ENCODE measurements at regions not wholly inside any gene's neighbourhood (a gene's known extent, or its start where the extent isn't known, plus 50 kb on each side); places are given as distances from the start of the nearest gene placed in this dataset.

DNA sequence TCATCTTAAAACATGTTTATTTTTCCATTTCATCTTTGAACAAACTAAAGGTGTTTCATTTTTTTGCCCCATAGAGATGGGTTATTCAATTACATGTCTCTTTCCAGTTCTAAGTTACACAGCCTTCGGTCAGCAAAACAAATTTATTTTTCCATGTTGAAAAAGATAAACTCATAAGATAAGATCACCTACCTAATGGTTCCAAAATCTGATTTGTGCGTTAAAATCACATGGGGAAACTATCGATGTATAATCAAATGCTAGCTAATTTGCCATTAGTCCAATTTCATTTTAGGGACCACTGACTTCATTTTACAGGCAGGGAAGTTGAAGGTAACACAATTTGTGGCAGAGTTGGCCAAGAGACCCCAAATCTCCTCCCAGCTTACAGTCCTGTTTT, 67.2 kb upstream of the ACSL1 start:
- intact Hi-C loops (cut with DNase I): no loop called here
- Histone ChIP-seq H3K9me3 (ENCODE audit: control insufficient read depth in 2 of 3, insufficient read depth in 1 of 3, low read length in 3 of 3) (no peaks in the 10 kb centered on the region), H3K27ac (ENCODE audit: low read depth in 2 of 2, low read length in 2 of 2) (no peak overlapping the region), H3K9ac (ENCODE audit: low read length in 3 of 3) (no peak overlapping the region), H3K27me3 (ENCODE audit: control insufficient read depth, insufficient read depth, low read length) (no peaks in the 10 kb centered on the region), H3K4me1 (ENCODE audit: control insufficient read depth in 2 of 3, insufficient read depth in 2 of 3, low read depth in 1 of 3, low read length in 3 of 3) (peaks cover 0 to 4% (median 0%) of the 10 kb centered on the region in 3 donors), H3K36me3 (ENCODE audit: control insufficient read depth in 2 of 3, insufficient read depth in 3 of 3, low read length in 3 of 3) (no peaks in the 10 kb centered on the region), H3K4me3 (ENCODE audit: low read length in 3 of 3) (no peak overlapping the region)
- FAIRE-seq (no peak), DNase-seq (no peak)
- TF ChIP-seq, protein P1, sequence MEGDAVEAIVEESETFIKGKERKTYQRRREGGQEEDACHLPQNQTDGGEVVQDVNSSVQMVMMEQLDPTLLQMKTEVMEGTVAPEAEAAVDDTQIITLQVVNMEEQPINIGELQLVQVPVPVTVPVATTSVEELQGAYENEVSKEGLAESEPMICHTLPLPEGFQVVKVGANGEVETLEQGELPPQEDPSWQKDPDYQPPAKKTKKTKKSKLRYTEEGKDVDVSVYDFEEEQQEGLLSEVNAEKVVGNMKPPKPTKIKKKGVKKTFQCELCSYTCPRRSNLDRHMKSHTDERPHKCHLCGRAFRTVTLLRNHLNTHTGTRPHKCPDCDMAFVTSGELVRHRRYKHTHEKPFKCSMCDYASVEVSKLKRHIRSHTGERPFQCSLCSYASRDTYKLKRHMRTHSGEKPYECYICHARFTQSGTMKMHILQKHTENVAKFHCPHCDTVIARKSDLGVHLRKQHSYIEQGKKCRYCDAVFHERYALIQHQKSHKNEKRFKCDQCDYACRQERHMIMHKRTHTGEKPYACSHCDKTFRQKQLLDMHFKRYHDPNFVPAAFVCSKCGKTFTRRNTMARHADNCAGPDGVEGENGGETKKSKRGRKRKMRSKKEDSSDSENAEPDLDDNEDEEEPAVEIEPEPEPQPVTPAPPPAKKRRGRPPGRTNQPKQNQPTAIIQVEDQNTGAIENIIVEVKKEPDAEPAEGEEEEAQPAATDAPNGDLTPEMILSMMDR (IDR thresholded peaks at IDR 0.05; ENCODE audit: borderline replicate concordance, extremely low read depth, insufficient read depth): no peak

DNA sequence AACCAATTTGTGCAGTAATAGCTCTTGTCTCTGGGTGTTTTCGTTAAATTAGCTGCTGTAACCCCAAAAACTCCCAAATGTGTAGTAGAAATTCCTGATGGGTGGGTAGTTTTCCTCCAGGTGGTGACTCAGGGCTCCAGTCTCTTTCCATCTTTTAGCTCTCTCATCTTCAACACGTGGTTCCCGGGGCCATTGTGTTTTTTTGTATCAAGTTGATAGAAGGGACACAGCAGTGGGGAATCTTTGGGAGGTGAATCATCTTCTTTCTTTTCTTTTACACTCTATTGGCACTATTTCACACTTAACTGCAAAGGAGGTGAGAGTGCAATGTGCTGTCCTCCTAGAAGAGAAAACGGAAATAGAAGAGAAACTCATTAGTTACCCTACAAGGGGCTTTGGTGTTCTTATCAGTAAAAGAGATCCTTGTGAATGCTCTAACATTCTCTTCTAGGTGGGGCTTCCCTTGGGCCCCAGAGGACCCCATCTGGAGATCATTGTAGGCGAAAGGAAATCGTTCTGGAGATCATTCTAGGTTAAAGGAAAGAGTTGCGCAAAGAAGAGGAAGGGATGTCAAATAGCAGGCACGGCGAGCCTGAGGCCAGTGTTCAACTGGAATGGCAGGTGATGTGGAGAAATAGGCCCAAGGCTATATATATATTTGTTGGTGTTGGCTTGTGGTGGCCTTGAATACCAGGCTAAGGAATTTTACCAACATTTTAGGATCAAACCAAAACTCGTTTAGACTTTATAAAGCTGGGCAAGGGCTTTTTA, 68.2 kb upstream of the ACSL1 start:
- Histone ChIP-seq H3K9ac (ENCODE audit: low read length in 3 of 3) (no peak overlapping the region), H3K4me1 (ENCODE audit: control insufficient read depth in 2 of 3, insufficient read depth in 2 of 3, low read depth in 1 of 3, low read length in 3 of 3) (no peaks in the 10 kb centered on the region), H3K27ac (ENCODE audit: low read depth in 2 of 2, low read length in 2 of 2) (no peak overlapping the region), H3K36me3 (ENCODE audit: control insufficient read depth in 2 of 3, insufficient read depth in 3 of 3, low read length in 3 of 3) (no peaks in the 10 kb centered on the region), H3K4me3 (ENCODE audit: low read length in 3 of 3) (no peak overlapping the region), H3K9me3 (ENCODE audit: control insufficient read depth in 2 of 3, insufficient read depth in 1 of 3, low read length in 3 of 3) (no peaks in the 10 kb centered on the region), H3K27me3 (ENCODE audit: control insufficient read depth, insufficient read depth, low read length) (no peaks in the 10 kb centered on the region)
- TF ChIP-seq, protein P1 (IDR thresholded peaks at IDR 0.05; ENCODE audit: borderline replicate concordance, extremely low read depth, insufficient read depth): no peak
- intact Hi-C loops (cut with DNase I): no loop called here
- DNase-seq (no peak), FAIRE-seq (no peak)

DNA sequence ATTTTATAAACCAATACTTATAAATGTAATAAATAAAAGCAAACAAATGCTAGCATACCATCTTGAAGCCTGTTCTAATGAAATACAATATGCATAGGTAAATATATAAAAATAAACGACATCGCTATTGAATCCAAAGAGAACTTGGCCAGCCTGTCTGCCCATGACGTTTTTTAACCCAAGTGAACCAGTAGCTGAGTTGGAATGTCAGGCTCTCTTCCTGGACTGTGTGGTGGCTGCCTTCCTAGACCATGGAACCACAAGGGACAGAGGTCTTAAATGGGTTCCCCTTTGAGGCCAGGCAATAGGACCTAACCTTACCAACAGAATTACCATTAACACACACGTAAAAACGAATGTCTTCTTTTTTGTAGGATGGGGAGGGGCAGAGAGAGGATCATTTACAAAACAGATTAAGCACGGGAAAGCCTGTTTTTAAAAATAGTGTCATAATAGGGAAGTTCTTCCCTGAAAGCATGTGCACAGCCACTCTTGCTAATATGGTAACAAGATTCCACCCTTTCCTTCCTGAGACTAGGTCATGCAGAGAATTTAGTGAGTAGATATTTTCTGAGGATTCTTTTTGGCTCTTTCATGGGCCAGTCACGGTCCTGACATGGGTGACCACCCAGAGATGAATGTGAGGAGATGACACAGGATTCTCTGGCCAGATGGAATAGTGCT, 69.4 kb upstream of the ACSL1 start:
- no peaks in the 10 kb centered on the region for H3K9me3 ChIP-seq (ENCODE audit: control insufficient read depth in 2 of 3, insufficient read depth in 1 of 3, low read length in 3 of 3)
- no peak overlapping the region for H3K27ac ChIP-seq (ENCODE audit: low read depth in 2 of 2, low read length in 2 of 2)
- no peaks in the 10 kb centered on the region for H3K36me3 ChIP-seq (ENCODE audit: control insufficient read depth in 2 of 3, insufficient read depth in 3 of 3, low read length in 3 of 3)
- H3K4me1 ChIP-seq (ENCODE audit: control insufficient read depth in 2 of 3, insufficient read depth in 2 of 3, low read depth in 1 of 3, low read length in 3 of 3): peaks cover 0 to 6% (median 0%) of the 10 kb centered on the region in 3 donors
- intact Hi-C loops (cut with DNase I): no loop called here
- DNase-seq (no peak), FAIRE-seq (no peak)
- H3K9ac ChIP-seq (ENCODE audit: low read length in 3 of 3): no peak overlapping the region
- TF ChIP-seq, protein P1 (IDR thresholded peaks at IDR 0.05; ENCODE audit: borderline replicate concordance, extremely low read depth, insufficient read depth): no peak
- H3K4me3 ChIP-seq (ENCODE audit: low read length in 3 of 3): no peak overlapping the region
- no peaks in the 10 kb centered on the region for H3K27me3 ChIP-seq (ENCODE audit: control insufficient read depth, insufficient read depth, low read length)

All from kidney (tissue), 13 donors.